ENCODE measurements at regions not wholly inside any gene's neighbourhood (a gene's known extent, or its start where the extent isn't known, plus 50 kb on each side); places are given as distances from the start of the nearest gene placed in this dataset.

DNA sequence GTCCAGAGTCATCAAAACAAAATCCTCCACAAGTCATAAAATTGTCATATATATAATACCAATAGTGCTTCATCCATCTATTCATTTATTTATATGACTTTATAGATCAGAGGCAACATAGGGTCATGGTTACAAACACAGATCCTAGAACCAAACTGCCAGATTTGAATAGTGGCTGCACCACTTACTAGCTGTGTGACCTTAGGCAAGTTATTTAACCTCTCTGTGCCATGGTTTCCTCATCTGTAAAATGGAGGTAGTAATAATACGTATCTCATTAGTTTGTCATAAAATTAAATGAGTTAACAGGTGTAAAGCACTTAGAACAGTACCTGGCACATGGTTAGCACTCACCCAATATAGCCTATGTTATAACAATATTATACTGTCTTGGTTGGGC lies 58.9 kb upstream of the BZW1 start:
- DNase-seq: no peak

- peak; percentile 79 for DNase-seq
These were observed 54.9 kb upstream of the BZW1 start for GRCh38 chr2:200756618-200757321.

DNA sequence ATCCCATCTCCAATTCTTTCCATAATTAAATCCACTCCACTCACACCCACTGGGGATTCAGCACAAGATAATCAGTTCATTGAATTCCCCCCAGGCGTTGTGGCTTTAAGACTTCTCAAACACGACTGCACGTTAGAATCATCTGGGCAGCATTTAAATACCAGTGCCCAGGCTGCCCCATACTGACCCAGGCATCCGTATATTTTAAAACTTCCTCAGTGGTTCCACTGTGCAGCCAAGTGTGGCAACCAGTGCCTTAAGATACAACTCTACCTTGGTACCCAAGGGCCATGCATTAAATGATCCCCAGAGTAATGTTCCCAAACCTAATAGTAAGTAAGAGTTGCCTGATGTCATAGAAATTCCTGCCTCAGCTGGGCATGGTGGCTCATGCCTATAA lies 54.3 kb upstream of the BZW1 start:
- no peak for DNase-seq

DNA sequence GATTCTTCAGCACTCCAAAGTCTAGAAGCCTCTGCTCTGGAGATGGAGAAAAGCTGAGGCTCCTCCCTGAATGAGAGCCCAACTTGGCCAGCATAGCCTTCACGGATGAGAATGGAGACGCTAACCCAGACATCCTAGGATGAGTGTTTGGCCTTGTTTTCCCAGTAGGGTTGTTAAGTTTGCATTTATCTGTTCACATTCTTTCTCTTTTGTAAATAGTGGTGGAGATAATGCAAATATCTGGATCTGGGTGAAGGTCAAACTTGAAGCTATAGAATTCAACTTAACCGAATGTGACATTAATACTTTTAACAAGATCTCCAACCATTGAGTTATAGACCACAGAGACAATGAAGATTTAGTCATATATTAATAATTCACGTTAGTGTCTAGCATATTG lies 53.4 kb upstream of the BZW1 start:
- no peak for DNase-seq

DNA sequence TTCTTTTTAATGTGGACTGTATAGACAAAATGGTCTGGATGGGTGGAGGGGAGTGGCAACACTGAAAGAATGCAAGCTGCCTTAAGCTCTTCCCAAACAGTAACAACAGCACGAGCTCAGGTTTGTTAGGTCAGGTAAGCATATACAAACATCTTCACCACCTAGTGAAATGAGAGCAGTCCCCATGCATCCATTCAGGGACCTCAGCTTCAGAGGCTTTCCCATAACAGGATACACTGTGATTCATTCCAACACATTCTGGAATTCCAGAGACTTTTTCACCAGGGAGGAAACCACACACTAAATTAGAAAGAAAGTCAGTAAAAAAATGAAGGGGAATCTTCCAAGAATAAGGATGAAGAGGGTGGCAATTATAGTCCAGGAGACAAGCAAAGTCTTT lies 50.4 kb upstream of the BZW1 start:
- DNase-seq: peak; percentile 83

Data from fibroblast of skin of right biceps (primary cell).